ENCODE measurements at regions not wholly inside any gene's neighbourhood (a gene's known extent, or its start where the extent isn't known, plus 50 kb on each side); places are given as distances from the start of the nearest gene placed in this dataset.
A peak's percentile ranks its signal among the peaks of the same experiment; 100 is the strongest.

GRCh38 chr3:193987186-193987585, 148.8 kb upstream of the HES1 start:
- peaks cover 3 to 44% (median 21%) of the 10 kb centered on the region in 6 donors for H3K4me1 ChIP-seq
- no peak for TF ChIP-seq CTCF (IDR thresholded peaks at IDR 0.05 in 8 of 11, conservative IDR thresholded peaks at IDR 0.05 in 3 of 11)
- TF ChIP-seq POLR2AphosphoS5 (IDR thresholded peaks at IDR 0.05): no peak
- no peak for TF ChIP-seq POLR2A (IDR thresholded peaks at IDR 0.05)
- H3K9me3 ChIP-seq: peaks cover 0 to 10% (median 2%) of the 10 kb centered on the region in 8 donors
- intact Hi-C loops (cut with DNase I; ENCODE audit: low total_unique reads): no loop called here
- H3K27me3 ChIP-seq (replicated peaks in 1 of 7): no peaks in the 10 kb centered on the region
- no peaks in the 10 kb centered on the region for H3K36me3 ChIP-seq
- DNase-seq: no peak
- WGBS, 5 donors: 16 to 28% (median 22%) methylated on average over 5 of the region's 5 CpGs
- peak overlapping the region in 1 of 8 donors; percentile 4 for H3K27ac ChIP-seq
- no peak overlapping the region for H3K4me3 ChIP-seq

GRCh38 chr3:193989186-193989585, 146.8 kb upstream of the HES1 start:
- WGBS, 5 donors: 74 to 88% (median 83%) methylated on average over 1 of the region's 1 CpG
- Histone ChIP-seq H3K4me1 (peaks cover 3 to 25% (median 14%) of the 10 kb centered on the region in 6 donors), H3K9me3 (peaks cover 0 to 10% (median 2%) of the 10 kb centered on the region in 8 donors), H3K27ac (no peak overlapping the region), H3K4me3 (no peak overlapping the region), H3K36me3 (no peaks in the 10 kb centered on the region), H3K27me3 (replicated peaks in 1 of 7) (no peaks in the 10 kb centered on the region)
- no peak for DNase-seq
- intact Hi-C loops (cut with DNase I; ENCODE audit: low total_unique reads): no loop called here
- TF ChIP-seq CTCF (IDR thresholded peaks at IDR 0.05 in 8 of 11, conservative IDR thresholded peaks at IDR 0.05 in 3 of 11): no peak
- TF ChIP-seq POLR2A (IDR thresholded peaks at IDR 0.05): no peak
- TF ChIP-seq POLR2AphosphoS5 (IDR thresholded peaks at IDR 0.05): no peak

DNA sequence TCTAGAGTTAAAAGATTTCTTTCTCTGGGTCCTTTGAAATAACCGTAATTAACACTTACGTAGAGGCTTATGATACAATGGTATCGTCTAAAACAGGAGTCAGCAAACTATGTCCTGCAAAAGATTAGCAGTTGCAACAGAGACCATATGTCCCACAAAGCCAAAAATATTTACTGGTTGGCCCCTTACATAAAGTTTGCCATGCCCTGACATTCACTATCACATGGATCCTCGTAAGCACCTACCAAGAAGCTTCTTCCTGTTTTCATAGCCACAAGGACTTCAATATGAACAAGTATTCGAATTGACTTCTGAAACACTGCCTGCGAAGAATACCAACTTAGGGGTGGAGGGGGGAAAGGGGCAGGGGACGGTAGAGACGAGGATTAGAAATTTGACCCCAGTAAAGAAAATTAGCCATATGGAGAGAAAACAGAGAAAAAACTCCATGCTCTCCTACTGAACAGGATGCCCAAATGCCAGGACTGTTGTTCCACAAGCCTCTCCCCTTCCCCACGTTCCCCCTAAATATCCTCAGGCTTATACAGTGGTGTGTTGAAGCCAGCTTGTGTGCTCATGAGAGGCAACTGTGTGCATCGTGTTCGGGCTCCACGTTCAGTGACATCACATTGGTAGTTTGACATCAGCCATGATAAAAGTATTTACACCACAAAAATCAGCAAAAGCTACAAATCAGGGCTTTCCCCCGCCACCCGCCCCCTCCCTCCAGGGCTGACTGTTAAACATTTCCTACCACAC, 144.1 kb upstream of the HES1 start:
- Histone ChIP-seq H3K27ac (no peak overlapping the region), H3K4me3 (no peak overlapping the region), H3K27me3 (replicated peaks in 1 of 7) (no peaks in the 10 kb centered on the region), H3K9me3 (peaks cover 0 to 10% (median 2%) of the 10 kb centered on the region in 8 donors), H3K4me1 (peaks cover 0 to 10% (median 7%) of the 10 kb centered on the region in 6 donors), H3K36me3 (no peaks in the 10 kb centered on the region)
- WGBS, 5 donors: 75 to 84% (median 81%) methylated on average over 14 of the region's 14 CpGs
- TF ChIP-seq POLR2AphosphoS5 (IDR thresholded peaks at IDR 0.05): no peak
- no peak for DNase-seq
- intact Hi-C loops (cut with DNase I; ENCODE audit: low total_unique reads): no loop called here

- Histone ChIP-seq H3K27me3 (replicated peaks in 1 of 7) (peaks cover 0 to under 1% (median 0%) of the 10 kb centered on the region in 7 donors), H3K9me3 (peaks cover 0 to 10% (median 2%) of the 10 kb centered on the region in 8 donors), H3K36me3 (no peaks in the 10 kb centered on the region), H3K4me1 (peaks cover 0 to 10% (median 1%) of the 10 kb centered on the region in 6 donors), H3K4me3 (no peak overlapping the region), H3K27ac (no peak overlapping the region)
- no peak for DNase-seq
- intact Hi-C loops (cut with DNase I; ENCODE audit: low total_unique reads): no loop called here
- 69 to 86% (median 81%) methylated on average over 2 of the region's 2 CpGs for WGBS, 5 donors
- TF ChIP-seq CTCF (IDR thresholded peaks at IDR 0.05 in 8 of 11, conservative IDR thresholded peaks at IDR 0.05 in 3 of 11) (no peak), POLR2AphosphoS5 (IDR thresholded peaks at IDR 0.05) (no peak), POLR2A (IDR thresholded peaks at IDR 0.05) (no peak)
Measured at GRCh38 chr3:193992425-193993037, 143.4 kb upstream of the HES1 start.
